ENCODE measurements at regions not wholly inside any gene's neighbourhood (a gene's known extent, or its start where the extent isn't known, plus 50 kb on each side); places are given as distances from the start of the nearest gene placed in this dataset.
"Not testable (repeated sequence)": the region's sequence is repeated elsewhere in the genome, so short reads cannot be mapped to it uniquely, and the experiment has no call there.

DNA sequence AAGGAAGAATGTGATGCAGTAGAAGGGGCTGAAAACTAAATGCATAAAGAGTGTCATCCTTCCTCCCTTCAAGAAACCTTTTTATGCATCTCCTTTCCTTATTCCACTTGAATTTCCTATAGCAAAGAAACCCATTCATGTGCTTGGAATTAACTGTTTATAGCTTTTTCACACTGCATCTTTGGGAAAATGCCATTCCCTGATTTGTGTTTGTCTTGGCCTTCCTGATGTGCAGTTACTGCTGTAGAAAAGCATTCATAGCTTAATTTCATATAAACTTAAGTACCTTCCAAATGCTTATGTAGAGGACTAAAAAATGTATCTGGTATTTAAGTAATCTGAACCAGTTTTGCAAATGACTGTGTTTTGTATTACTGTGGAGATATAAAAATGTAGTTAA is 61.8 kb downstream of the SDR9C7 start:
- peaks cover 2% of the 10 kb centered on the region for H3K9me3 ChIP-seq (ENCODE audit: control insufficient read depth, low read length)
- no peak overlapping the region for H3K9ac ChIP-seq (ENCODE audit: low read length)
- peaks cover 18% of the 10 kb centered on the region for H3K27me3 ChIP-seq (replicated peaks; ENCODE audit: control insufficient read depth, insufficient read depth, low read length)
- peak; percentile 28 for DNase-seq (ENCODE audit: low read depth)
- H3K4me1 ChIP-seq (ENCODE audit: control insufficient read depth, insufficient read depth, low read length) = no peaks in the 10 kb centered on the region
- H3K4me3 ChIP-seq (ENCODE audit: low read length) = no peak overlapping the region
- no peaks in the 10 kb centered on the region for H3K36me3 ChIP-seq (ENCODE audit: control insufficient read depth, insufficient read depth, low read length, severe bottlenecking)

DNA sequence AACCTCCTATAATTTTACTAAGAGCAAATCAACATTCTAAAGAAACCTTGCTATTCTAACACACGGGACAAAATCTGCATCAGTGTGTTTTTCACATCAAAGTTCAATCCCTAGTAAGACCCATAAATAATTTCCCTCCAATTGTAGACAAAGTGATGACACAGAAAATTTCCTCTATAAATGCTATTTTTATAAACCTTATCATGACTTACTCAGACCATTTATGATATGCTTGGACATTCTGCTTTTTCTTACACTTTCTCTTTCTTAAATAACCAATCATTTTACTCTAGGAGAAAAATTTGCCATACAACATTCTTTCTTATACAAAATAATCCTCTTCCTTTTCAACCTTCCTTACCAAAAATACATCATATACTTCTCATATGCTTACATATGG is 67.0 kb downstream of the SDR9C7 start:
- no peak overlapping the region for H3K9ac ChIP-seq (ENCODE audit: low read length)
- H3K9me3 ChIP-seq (ENCODE audit: control insufficient read depth, low read length) = peaks cover 49% of the 10 kb centered on the region
- no peak overlapping the region for H3K4me3 ChIP-seq (ENCODE audit: low read length)
- H3K36me3 ChIP-seq (ENCODE audit: control insufficient read depth, insufficient read depth, low read length, severe bottlenecking) = no peaks in the 10 kb centered on the region
- no peaks in the 10 kb centered on the region for H3K4me1 ChIP-seq (ENCODE audit: control insufficient read depth, insufficient read depth, low read length)
- H3K27me3 ChIP-seq (replicated peaks; ENCODE audit: control insufficient read depth, insufficient read depth, low read length) = peaks cover 7% of the 10 kb centered on the region
- no peak for DNase-seq (ENCODE audit: low read depth)

DNA sequence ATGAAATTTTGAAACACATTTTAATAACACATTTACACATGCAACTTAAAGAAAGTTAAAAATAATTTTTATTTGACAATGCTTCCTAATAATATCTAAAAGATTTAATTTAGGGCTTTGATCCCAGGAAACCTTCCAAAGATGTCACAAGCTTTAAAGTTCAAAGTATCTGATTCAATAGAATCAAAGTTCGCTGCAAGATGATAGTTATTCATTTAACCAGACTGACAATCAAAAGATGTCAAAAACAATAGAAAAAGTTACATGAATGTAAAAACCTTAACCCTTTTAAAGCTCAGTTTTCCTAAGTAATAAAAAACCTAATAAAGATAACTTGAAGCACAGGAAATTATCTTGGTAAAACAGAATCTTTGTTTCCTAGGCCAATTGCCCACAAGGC is 67.7 kb downstream of the SDR9C7 start:
- Histone ChIP-seq H3K4me1 (ENCODE audit: control insufficient read depth, insufficient read depth, low read length) (no peaks in the 10 kb centered on the region), H3K9me3 (ENCODE audit: control insufficient read depth, low read length) (peaks cover 56% of the 10 kb centered on the region), H3K36me3 (ENCODE audit: control insufficient read depth, insufficient read depth, low read length, severe bottlenecking) (no peaks in the 10 kb centered on the region), H3K4me3 (ENCODE audit: low read length) (no peak overlapping the region), H3K27me3 (replicated peaks; ENCODE audit: control insufficient read depth, insufficient read depth, low read length) (peaks cover 6% of the 10 kb centered on the region), H3K9ac (ENCODE audit: low read length) (no peak overlapping the region)
- DNase-seq (ENCODE audit: low read depth) = no peak

GRCh38 chr12:56864318-56864717 is 69.9 kb downstream of the SDR9C7 start:
- no peaks in the 10 kb centered on the region for H3K4me1 ChIP-seq (ENCODE audit: control insufficient read depth, insufficient read depth, low read length)
- no peak for DNase-seq (ENCODE audit: low read depth)
- peaks cover 58% of the 10 kb centered on the region for H3K9me3 ChIP-seq (ENCODE audit: control insufficient read depth, low read length)
- H3K4me3 ChIP-seq (ENCODE audit: low read length) = no peak overlapping the region
- no peaks in the 10 kb centered on the region for H3K36me3 ChIP-seq (ENCODE audit: control insufficient read depth, insufficient read depth, low read length, severe bottlenecking)
- no peak overlapping the region for H3K9ac ChIP-seq (ENCODE audit: low read length)
- no peaks in the 10 kb centered on the region for H3K27me3 ChIP-seq (replicated peaks; ENCODE audit: control insufficient read depth, insufficient read depth, low read length)

DNA sequence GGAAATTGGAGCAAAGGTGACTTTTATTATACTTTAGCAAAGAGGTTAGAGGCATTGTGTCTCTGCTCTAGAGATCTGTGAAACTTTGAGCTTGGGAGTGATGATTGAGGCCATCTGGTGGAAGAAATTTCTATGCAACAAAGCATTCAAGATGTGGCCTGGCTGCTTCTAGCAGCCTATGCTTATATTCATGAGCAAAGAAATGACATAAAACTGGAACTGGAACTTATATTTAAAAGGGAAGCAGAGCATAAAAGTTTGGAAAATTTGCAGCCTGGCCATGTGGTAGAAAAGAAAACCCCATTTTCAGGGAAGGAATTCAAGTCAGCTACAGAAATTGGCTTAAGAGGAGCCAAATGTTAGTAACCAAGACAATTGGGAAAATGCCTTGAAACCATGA is 70.4 kb downstream of the SDR9C7 start:
- Histone ChIP-seq H3K9ac (ENCODE audit: low read length) (no peak overlapping the region), H3K9me3 (ENCODE audit: control insufficient read depth, low read length) (peaks cover 58% of the 10 kb centered on the region), H3K27me3 (replicated peaks; ENCODE audit: control insufficient read depth, insufficient read depth, low read length) (no peaks in the 10 kb centered on the region), H3K36me3 (ENCODE audit: control insufficient read depth, insufficient read depth, low read length, severe bottlenecking) (no peaks in the 10 kb centered on the region), H3K4me1 (ENCODE audit: control insufficient read depth, insufficient read depth, low read length) (no peaks in the 10 kb centered on the region), H3K4me3 (ENCODE audit: low read length) (no peak overlapping the region)
- DNase-seq (ENCODE audit: low read depth) = no peak

DNA sequence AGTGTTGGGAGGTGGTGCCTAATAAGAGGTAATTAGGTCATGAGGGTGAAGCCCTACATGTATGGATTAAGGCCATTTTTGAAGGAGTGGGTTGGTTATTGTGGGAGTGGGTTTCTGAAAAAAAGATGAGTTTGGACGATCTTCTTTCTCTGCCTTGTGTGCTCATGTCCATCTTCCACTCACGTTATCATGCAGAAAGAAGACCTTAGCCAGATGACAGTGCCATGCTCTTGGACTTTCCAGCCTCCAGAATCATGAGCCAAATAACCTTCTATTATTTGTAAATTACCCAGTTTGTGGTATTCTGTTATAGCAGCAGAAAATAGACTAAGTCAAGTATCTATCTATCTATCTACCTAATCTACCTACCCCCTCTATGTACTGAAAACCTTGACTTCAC is 71.9 kb downstream of the SDR9C7 start:
- H3K9ac ChIP-seq (ENCODE audit: low read length) = no peak overlapping the region
- no peak for DNase-seq (ENCODE audit: low read depth)
- H3K4me3 ChIP-seq (ENCODE audit: low read length) = no peak overlapping the region
- H3K9me3 ChIP-seq (ENCODE audit: control insufficient read depth, low read length) = peaks cover 55% of the 10 kb centered on the region
- no peaks in the 10 kb centered on the region for H3K27me3 ChIP-seq (replicated peaks; ENCODE audit: control insufficient read depth, insufficient read depth, low read length)
- no peaks in the 10 kb centered on the region for H3K36me3 ChIP-seq (ENCODE audit: control insufficient read depth, insufficient read depth, low read length, severe bottlenecking)
- H3K4me1 ChIP-seq (ENCODE audit: control insufficient read depth, insufficient read depth, low read length) = no peaks in the 10 kb centered on the region

GRCh38 chr12:56853392-56853978 is 80.7 kb downstream of the SDR9C7 start:
- peaks cover 15% of the 10 kb centered on the region for H3K9me3 ChIP-seq (ENCODE audit: control insufficient read depth, low read length)
- H3K4me3 ChIP-seq (ENCODE audit: low read length); H3K9ac ChIP-seq (ENCODE audit: low read length); DNase-seq (ENCODE audit: low read depth); H3K4me1 ChIP-seq (ENCODE audit: control insufficient read depth, insufficient read depth, low read length); H3K27me3 ChIP-seq (replicated peaks; ENCODE audit: control insufficient read depth, insufficient read depth, low read length); H3K36me3 ChIP-seq (ENCODE audit: control insufficient read depth, insufficient read depth, low read length, severe bottlenecking): not testable (repeated sequence)

DNA sequence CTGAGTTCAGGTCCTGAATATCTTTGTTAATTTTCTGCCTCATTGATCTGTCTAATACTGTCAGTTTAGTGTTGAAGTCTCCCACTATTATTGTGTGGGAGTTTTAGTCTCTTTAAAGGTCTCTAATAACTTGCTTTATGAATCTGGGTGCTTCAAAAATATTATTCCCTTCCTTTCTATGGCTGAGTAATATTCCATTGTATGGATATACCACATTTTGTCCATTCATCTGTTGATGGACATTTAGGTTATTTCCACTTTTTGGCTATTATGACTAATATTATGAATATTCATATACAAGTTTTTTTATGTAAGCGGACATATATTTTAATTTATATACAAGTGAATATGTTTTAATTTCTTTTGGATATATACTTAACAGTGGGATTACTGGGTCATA is 82.7 kb downstream of the SDR9C7 start:
- Histone ChIP-seq H3K9me3 (ENCODE audit: control insufficient read depth, low read length) (peaks cover 15% of the 10 kb centered on the region), H3K4me1 (ENCODE audit: control insufficient read depth, insufficient read depth, low read length) (no peaks in the 10 kb centered on the region), H3K4me3 (ENCODE audit: low read length) (no peak overlapping the region), H3K36me3 (ENCODE audit: control insufficient read depth, insufficient read depth, low read length, severe bottlenecking) (no peaks in the 10 kb centered on the region), H3K9ac (ENCODE audit: low read length) (no peak overlapping the region), H3K27me3 (replicated peaks; ENCODE audit: control insufficient read depth, insufficient read depth, low read length) (no peaks in the 10 kb centered on the region)
- no peak for DNase-seq (ENCODE audit: low read depth)

GRCh38 chr12:56840922-56841321 is 77.8 kb downstream of the HSD17B6 start:
- DNase-seq (ENCODE audit: low read depth) = no peak
- Histone ChIP-seq H3K9ac (ENCODE audit: low read length) (no peak overlapping the region), H3K9me3 (ENCODE audit: control insufficient read depth, low read length) (no peaks in the 10 kb centered on the region), H3K27me3 (replicated peaks; ENCODE audit: control insufficient read depth, insufficient read depth, low read length) (peaks cover 5% of the 10 kb centered on the region), H3K4me3 (ENCODE audit: low read length) (no peak overlapping the region), H3K4me1 (ENCODE audit: control insufficient read depth, insufficient read depth, low read length) (peaks cover 8% of the 10 kb centered on the region), H3K36me3 (ENCODE audit: control insufficient read depth, insufficient read depth, low read length, severe bottlenecking) (no peaks in the 10 kb centered on the region)

DNA sequence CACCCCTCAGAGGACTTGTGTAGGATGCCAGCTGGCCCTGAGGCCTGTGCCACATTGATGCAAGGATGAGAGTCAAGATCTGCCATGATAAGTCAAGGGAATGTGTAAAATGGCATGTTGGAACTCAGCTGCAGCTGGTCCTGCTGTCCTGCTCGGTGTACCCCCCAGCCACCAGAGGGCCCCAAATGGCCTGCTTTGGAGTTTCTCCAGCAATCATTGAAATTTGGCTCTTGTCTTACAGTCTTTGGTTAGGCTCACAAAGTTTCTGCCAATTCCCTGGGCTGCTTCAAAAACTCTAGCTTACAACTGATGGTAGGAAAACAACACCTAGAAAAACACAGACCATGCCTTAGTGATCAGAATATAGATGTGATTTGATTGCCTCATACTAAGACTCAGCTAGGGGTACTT is 76.8 kb downstream of the HSD17B6 start:
- Histone ChIP-seq H3K4me3 (ENCODE audit: low read length) (no peak overlapping the region), H3K4me1 (ENCODE audit: control insufficient read depth, insufficient read depth, low read length) (peaks cover 8% of the 10 kb centered on the region), H3K9me3 (ENCODE audit: control insufficient read depth, low read length) (no peaks in the 10 kb centered on the region), H3K9ac (ENCODE audit: low read length) (no peak overlapping the region), H3K27me3 (replicated peaks; ENCODE audit: control insufficient read depth, insufficient read depth, low read length) (peaks cover 5% of the 10 kb centered on the region), H3K36me3 (ENCODE audit: control insufficient read depth, insufficient read depth, low read length, severe bottlenecking) (no peaks in the 10 kb centered on the region)
- DNase-seq (ENCODE audit: low read depth) = peak; percentile 25

GRCh38 chr12:56839489-56839848 is 76.3 kb downstream of the HSD17B6 start:
- Histone ChIP-seq H3K9me3 (ENCODE audit: control insufficient read depth, low read length) (no peaks in the 10 kb centered on the region), H3K4me3 (ENCODE audit: low read length) (no peak overlapping the region), H3K27me3 (replicated peaks; ENCODE audit: control insufficient read depth, insufficient read depth, low read length) (peaks cover 5% of the 10 kb centered on the region), H3K9ac (ENCODE audit: low read length) (no peak overlapping the region), H3K36me3 (ENCODE audit: control insufficient read depth, insufficient read depth, low read length, severe bottlenecking) (no peaks in the 10 kb centered on the region), H3K4me1 (ENCODE audit: control insufficient read depth, insufficient read depth, low read length) (peaks cover 8% of the 10 kb centered on the region)
- no peak for DNase-seq (ENCODE audit: low read depth)
